WERI-Rb-1 (cell line): ENCODE measurements at regions not wholly inside any gene's neighbourhood (a gene's known extent, or its start where the extent isn't known, plus 50 kb on each side); places are given as distances from the start of the nearest gene placed in this dataset.

Experiments used
- DNase-seq: peaks from one replicate; pipeline ENCODE4 v3.0.0-alpha.2; 2020
- H3K27ac ChIP-seq: fragments of 250-450 bp; sonication (Bioruptor Pico); 2 replicates; pipeline ENCODE4 v1.5.1; 2020; ENCODE audit warnings: mild to moderate bottlenecking, moderate library complexity
- H3K27me3 ChIP-seq: fragments of 250-450 bp; sonication (Bioruptor Pico); 2 replicates; pipeline ENCODE4 v1.5.1; 2021; ENCODE audit warnings: mild to moderate bottlenecking, low read depth, moderate library complexity; ENCODE audit not compliant: insufficient read depth, severe bottlenecking
- H3K36me3 ChIP-seq: fragments of 250-450 bp; sonication (Bioruptor Pico); 2 replicates; pipeline ENCODE4 v1.5.1; 2020; ENCODE audit warnings: mild to moderate bottlenecking, moderate library complexity
- H3K4me3 ChIP-seq: 2 replicates; pipeline ENCODE4 v1.5.1; 2011; ENCODE audit warnings: low read depth, mild to moderate bottlenecking, control low read depth, low read length
- H3K9me3 ChIP-seq: fragments of 250-450 bp; sonication (Bioruptor Pico); 2 replicates; pipeline ENCODE4 v1.5.1; 2021; ENCODE audit warnings: mild to moderate bottlenecking, moderate library complexity; ENCODE audit not compliant: severe bottlenecking
- TF ChIP-seq, protein P1 (sequence below): IDR thresholded peaks from 2 replicates; pipeline ENCODE4 v1.5.1; 2011; ENCODE audit warnings: low read depth, mild to moderate bottlenecking, control low read depth, inconsistent platforms, low read length

DNA sequence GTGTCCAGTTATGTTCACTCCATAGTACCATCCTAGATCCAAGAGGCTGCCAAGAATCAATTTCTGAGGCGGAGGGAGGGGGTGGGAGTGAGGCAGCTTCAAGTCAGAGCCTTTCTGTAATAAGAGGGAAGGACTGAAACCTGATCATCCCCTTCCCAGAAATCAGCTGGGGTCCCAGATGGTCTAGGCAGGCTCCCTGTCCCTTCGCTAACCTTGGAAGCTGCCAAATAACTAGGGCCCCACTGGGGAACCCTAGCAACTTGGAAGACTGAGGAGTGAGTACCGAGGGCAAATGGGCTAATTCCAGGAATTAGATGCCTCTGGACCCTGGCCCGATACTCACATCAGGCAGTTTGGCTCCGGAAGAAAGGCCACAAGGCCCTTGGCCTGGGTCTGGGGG, 113.3 kb downstream of the NAV1 start:
- H3K27ac ChIP-seq = peak overlapping the region; percentile 9

GRCh38 chr1:201653233-201653632, 114.3 kb downstream of the NAV1 start:
- no peaks in the 10 kb centered on the region for H3K27me3 ChIP-seq
- H3K9me3 ChIP-seq = no peaks in the 10 kb centered on the region
- no peak overlapping the region for H3K4me3 ChIP-seq
- no peak for DNase-seq
- H3K36me3 ChIP-seq = peaks cover 19% of the 10 kb centered on the region
- TF ChIP-seq, protein P1, sequence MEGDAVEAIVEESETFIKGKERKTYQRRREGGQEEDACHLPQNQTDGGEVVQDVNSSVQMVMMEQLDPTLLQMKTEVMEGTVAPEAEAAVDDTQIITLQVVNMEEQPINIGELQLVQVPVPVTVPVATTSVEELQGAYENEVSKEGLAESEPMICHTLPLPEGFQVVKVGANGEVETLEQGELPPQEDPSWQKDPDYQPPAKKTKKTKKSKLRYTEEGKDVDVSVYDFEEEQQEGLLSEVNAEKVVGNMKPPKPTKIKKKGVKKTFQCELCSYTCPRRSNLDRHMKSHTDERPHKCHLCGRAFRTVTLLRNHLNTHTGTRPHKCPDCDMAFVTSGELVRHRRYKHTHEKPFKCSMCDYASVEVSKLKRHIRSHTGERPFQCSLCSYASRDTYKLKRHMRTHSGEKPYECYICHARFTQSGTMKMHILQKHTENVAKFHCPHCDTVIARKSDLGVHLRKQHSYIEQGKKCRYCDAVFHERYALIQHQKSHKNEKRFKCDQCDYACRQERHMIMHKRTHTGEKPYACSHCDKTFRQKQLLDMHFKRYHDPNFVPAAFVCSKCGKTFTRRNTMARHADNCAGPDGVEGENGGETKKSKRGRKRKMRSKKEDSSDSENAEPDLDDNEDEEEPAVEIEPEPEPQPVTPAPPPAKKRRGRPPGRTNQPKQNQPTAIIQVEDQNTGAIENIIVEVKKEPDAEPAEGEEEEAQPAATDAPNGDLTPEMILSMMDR = no peak
- H3K27ac ChIP-seq = no peak overlapping the region

More for the DNA sequence above, 113.3 kb downstream of the NAV1 start:
- TF ChIP-seq, protein P1 = no peak
- H3K36me3 ChIP-seq = peaks cover 16% of the 10 kb centered on the region
- H3K27me3 ChIP-seq = no peaks in the 10 kb centered on the region
- H3K4me3 ChIP-seq = no peak overlapping the region
- no peaks in the 10 kb centered on the region for H3K9me3 ChIP-seq
- DNase-seq = no peak

- no peak for DNase-seq
- Histone ChIP-seq H3K27ac (no peak overlapping the region), H3K9me3 (no peaks in the 10 kb centered on the region), H3K4me3 (no peak overlapping the region), H3K27me3 (no peaks in the 10 kb centered on the region), H3K36me3 (peaks cover 19% of the 10 kb centered on the region)
- TF ChIP-seq, protein P1 = no peak
These were observed 115.0 kb downstream of the NAV1 start for GRCh38 chr1:201653883-201654282.

DNA sequence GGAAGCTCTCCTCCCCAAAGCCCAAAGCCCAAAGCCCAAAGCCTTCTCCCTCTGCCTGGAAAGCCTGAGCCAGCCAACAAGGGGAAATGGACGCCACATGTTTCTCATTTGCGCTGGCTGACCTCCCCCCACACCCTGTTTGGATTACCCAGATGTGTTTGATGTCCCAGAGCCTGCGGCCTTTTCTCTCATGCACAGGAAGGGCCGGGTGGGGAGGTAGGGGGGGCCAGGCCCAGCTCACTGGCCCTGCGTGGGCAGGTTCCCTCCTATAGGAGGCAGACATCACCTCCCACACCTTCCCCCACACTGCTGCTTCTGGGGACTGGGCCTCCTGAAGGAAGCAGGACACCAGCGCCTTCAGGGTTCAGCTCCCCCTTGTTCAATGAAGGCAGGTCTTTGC, 116.3 kb downstream of the NAV1 start:
- DNase-seq = peak; percentile 53
- TF ChIP-seq, protein P1 = peak; percentile 77
- H3K9me3 ChIP-seq = no peaks in the 10 kb centered on the region
- peaks cover 20% of the 10 kb centered on the region for H3K36me3 ChIP-seq
- no peak overlapping the region for H3K27ac ChIP-seq
- no peak overlapping the region for H3K4me3 ChIP-seq
- H3K27me3 ChIP-seq = no peaks in the 10 kb centered on the region

- H3K9me3 ChIP-seq = no peaks in the 10 kb centered on the region
- no peaks in the 10 kb centered on the region for H3K27me3 ChIP-seq
- peaks cover 24% of the 10 kb centered on the region for H3K36me3 ChIP-seq
- H3K4me3 ChIP-seq = no peak overlapping the region
- DNase-seq = no peak
- no peak overlapping the region for H3K27ac ChIP-seq
- TF ChIP-seq, protein P1 = no peak
These were observed 117.0 kb downstream of the NAV1 start for GRCh38 chr1:201655910-201656309.

GRCh38 chr1:201656311-201657032, 117.5 kb downstream of the NAV1 start:
- H3K27me3 ChIP-seq = no peaks in the 10 kb centered on the region
- H3K27ac ChIP-seq = no peak overlapping the region
- DNase-seq = no peak
- no peak overlapping the region for H3K4me3 ChIP-seq
- no peaks in the 10 kb centered on the region for H3K9me3 ChIP-seq
- peaks cover 24% of the 10 kb centered on the region for H3K36me3 ChIP-seq
- TF ChIP-seq, protein P1 = no peak
